Heart left ventricle (tissue), 13 donors: ENCODE measurements at regions not wholly inside any gene's neighbourhood (a gene's known extent, or its start where the extent isn't known, plus 50 kb on each side); places are given as distances from the start of the nearest gene placed in this dataset.

Experiments used
- POLR2A ChIP-seq, 2 donors: fragments of 450-650 bp; IDR thresholded peaks; one replicate each; pipeline ENCODE4 v1.6.1; 2017; ENCODE audit warnings: antibody characterized with exemption in 2 of 2, mild to moderate bottlenecking in 2 of 2, moderate library complexity in 2 of 2
- TF ChIP-seq, protein P1 (sequence below), 12 donors: fragments of 200-600 bp; sonication (generic) in 4 of 12; IDR thresholded peaks; one replicate each; pipeline versions ENCODE4 v1.5.0 to v1.8.0; 2018 to 2022; ENCODE audit warnings: antibody characterized with exemption in 12 of 12, mild to moderate bottlenecking in 5 of 12
- donor health status: ischemic (EF 13 %, LVEDD 7.1; RV severe dilation, severe dysfunction).
- donor health status: DM: no; HTN: yes; CAD: no.
- donor health status: DM: no; HTN: no; CAD: no.
- donor health status: ischemic (EF 25% LVEDD 6.9; RV normal size, moderate dysfunction).
- donor health status: ischemic (EF 25% LVEDD 5.7; RV mildly dilated, moderate dysfunction).
- donor health status: ischemic (EF 35%, LVEDD 5.7; RV mildly dilated, moderate dysfunction).
- donor health status: nonischemic (EF 11% LVEDD 7.7; RV severe dilation, severe dysfunction).
- donor health status: DM: yes; HTN: yes; CAD: no.
- donor health status: PGD.
- donor health status: ischemic (EF 29% LVEDD 5.4; RV normal size, mild dysfunction).
- donor health status: nonischemic (EF 23%, LVEDD 6.1; RV moderate dilation, normal function).

DNA sequence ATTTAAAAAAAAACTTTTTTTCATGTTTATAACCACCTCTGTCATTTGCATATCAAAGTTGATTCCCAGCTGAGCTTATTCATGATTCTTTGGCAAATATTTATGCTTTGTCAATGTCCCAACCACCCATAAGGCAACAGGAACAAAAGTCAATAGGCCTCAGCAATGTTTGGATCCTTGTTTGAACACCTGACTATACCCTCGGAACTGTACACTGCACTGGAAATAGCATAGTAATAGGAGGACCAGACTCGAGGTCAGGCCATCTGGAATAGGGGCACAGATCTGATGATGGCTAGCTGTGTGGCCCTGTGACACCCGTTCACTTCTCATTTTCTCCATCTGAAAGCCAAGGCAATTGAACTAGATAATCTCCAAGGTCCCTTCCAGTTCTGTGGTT lies 301.7 kb upstream of the ATP11B start:
- TF ChIP-seq, protein P1, sequence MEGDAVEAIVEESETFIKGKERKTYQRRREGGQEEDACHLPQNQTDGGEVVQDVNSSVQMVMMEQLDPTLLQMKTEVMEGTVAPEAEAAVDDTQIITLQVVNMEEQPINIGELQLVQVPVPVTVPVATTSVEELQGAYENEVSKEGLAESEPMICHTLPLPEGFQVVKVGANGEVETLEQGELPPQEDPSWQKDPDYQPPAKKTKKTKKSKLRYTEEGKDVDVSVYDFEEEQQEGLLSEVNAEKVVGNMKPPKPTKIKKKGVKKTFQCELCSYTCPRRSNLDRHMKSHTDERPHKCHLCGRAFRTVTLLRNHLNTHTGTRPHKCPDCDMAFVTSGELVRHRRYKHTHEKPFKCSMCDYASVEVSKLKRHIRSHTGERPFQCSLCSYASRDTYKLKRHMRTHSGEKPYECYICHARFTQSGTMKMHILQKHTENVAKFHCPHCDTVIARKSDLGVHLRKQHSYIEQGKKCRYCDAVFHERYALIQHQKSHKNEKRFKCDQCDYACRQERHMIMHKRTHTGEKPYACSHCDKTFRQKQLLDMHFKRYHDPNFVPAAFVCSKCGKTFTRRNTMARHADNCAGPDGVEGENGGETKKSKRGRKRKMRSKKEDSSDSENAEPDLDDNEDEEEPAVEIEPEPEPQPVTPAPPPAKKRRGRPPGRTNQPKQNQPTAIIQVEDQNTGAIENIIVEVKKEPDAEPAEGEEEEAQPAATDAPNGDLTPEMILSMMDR (IDR thresholded peaks at IDR 0.05), result no peak
- TF ChIP-seq POLR2A (IDR thresholded peaks at IDR 0.05), result no peak
